AML-193 (cell line): ENCODE measurements at regions not wholly inside any gene's neighbourhood (a gene's known extent, or its start where the extent isn't known, plus 50 kb on each side); places are given as distances from the start of the nearest gene placed in this dataset.

Experiments used
- DNase-seq, 2 experiments: peaks; one replicate each; lab custom pipeline; 2025; lab: John Stamatoyannopoulos, UW

DNA sequence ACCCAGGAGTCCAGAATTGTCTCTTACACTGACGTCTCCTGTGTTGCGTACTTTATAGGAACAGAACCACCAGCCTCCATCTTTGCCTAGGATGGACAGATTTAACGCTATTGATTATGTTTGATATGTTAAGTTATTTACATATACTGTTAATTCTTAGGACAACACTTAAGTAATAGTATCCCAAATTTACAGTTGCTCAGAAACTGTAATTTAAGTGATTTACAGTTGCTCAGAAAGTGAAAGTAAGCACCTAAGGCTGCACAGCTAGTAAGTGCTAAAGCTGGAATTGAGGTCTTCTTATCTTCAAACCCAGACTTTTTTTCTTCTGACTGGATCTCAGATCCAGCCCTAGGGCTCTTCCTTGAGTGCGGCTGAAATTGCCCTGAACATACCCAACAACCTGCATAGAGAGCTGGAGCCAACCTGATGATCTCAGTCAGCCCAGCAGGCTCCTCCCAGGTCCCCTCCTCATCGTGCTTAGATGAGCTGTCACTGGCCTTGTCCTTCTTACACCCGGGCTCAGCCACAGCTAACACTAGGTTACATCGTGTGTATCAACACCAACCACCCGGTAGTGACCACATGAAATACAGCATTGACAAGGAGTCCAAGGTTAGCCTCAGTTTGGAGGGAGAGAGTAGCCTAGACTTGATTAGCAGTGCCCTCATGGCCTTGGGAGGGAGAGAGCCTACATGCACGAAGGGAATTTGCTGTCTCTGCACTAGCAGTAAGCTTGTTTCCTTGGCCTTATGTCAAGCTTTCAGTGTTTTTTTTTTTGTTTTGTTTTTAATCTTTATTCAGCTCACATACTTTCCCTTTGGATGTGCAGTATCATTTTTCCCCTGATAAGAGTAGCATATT is 111.1 kb upstream of the ARHGAP5 start:
- DNase-seq: no peak

DNA sequence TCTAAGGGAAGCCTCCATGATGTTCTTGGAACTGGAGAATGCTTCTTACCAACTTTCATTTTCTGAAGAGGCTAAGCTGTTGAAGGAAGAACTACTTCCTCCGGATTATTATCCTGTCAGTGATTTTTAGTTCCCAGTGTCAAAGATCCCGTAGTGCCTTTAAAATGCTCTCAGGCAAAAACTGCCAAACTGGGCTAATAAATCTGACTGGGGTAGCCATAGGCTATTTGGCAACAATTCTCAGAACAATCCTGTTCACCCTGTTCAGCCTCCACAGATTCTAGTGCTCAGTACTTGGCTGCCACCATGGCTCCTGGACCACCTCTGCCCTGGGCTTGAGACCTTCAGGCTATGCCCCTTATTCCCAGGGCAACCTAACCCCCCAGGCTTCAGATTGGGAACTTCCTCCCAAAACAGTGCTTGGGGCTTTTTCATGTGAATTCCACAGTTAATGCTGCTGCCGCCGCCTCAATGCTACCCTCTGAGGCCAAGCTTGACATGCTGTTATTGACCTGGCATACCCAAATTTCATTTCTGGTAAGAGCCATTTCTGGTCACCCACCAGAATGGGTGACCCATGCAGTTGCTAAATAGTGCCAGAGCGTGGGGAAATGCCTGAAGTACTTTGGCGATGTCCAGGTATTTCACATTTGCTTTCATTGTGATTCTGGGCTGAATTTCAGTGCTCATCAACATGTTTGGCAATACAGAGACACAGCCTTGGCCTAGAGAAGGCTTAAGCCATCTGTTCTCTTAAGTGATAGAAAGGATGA is 110.0 kb upstream of the ARHGAP5 start:
- no peak for DNase-seq

DNA sequence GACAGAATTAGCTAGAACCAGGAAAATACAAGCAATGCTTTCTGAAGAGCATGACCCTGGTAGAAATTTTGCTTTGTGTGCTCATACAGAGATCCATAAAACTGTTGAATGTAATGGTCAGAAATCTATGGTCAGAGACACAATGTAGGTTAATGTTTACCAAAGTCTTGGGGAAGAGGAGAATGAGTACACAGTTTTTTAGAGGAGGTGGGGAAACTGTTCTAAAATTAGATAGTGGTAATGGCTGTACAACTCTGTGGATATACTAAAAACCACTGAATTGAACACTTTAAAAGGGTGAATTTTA is 109.5 kb upstream of the ARHGAP5 start:
- DNase-seq: no peak

DNA sequence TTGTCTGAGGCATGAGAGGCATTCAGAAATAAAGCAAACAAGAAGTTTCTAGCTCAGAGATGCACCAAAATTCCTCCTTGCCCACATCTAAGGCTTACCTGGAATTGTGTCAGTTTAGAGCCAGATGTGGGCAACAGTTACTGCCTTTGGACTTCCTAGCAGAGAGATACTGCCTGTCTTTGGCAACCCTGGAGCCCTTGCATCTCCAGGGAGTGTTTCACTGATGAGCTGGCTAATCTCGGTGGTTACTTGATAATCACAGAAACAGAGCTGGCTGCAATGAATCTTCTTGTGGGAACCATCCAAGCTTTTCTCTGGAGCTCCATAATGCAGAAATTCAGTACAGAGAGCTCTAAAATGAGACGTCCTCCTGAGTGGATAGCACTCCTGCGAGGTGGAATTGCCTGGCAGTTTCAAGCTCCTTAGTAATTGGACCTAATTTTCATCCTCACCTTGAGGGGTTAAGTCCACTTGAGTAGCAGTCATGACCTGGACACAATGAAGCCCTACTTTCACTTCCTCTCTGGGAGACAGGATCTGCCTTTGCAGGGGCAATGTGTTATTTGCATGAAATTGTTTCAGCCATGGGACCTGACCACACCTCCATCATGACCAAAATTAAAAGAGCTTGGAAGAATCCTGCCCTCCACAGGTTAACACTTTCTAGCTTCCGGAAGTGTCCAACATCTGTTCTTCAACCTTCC is 108.8 kb upstream of the ARHGAP5 start:
- no peak for DNase-seq

DNA sequence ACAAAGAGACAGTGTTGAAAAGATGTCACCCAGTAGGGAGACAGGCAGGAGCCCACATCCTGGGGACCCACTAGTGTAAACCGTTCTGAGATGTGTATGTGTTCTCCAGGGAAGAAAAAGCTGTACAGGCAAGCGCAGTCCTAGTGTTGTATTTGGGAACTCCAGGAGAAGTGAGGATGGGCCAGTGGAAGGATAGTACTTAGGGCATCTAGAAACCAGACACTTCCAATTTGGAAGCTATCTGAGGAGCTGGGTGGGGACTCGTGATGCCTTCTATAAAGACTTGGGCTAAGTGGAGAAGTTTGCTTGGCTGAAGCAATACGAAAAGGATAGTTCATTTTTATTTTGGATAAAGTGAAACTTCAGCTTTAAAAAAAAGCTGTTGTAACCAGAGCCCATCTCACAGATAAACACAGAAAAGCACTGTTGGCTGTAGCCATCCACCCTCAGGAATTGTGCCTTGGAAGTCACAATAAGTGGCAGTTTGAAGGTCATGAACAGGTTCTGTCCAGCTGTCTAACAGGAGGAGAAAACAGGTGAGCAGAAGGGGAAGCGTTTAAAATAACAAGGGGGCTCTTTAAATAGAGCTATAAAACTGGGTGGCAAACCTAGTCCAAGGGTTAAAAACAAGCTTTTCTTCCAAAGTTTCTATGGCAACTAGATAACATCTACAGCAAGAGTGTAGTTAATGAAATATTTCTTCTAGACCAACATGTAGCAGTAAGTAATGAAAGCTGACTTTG is 108.0 kb upstream of the ARHGAP5 start:
- no peak for DNase-seq

DNA sequence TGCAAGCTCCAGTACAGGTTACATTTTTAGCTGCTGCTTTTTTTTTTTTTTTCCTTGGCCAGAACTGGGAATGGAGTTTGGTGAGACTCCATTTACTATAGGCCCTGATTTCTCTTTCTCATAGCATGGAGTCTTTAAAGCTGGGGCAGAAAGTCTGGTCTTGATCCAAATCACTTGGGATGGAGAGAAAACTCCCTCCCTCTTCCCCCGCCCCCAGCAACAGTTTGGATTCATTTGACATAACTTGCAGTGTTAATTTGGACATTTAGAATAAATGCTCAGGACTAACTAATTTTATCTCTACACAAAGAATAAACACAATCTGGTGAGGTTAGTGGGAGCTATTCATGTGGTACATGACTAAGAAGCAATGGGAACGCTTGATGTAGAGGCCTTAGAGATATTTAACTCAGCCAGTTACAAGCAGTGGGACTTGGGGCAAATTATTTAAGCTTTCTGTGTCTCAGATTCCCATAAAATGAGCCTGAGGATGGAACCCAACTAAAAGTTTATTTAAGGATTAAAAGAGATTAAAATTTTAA is 107.3 kb upstream of the ARHGAP5 start:
- DNase-seq: no peak

DNA sequence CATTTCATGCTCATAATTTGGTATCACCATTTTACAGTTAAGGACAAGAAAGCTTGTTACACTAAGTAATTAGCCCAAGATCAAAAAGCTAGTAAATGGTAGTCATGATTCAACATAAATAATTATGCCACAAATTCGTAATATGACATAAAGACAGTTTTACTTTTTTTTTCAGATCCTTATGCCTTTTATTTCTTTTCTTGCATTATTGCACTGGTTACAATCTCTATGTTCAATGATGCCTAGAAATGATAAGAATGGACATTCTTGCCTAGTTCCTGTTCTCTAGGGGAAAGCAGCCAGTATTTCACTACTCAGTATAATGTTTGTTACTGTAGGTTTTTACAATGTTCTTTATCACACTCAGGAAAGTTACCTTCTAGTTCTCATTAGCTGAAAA is 106.4 kb upstream of the ARHGAP5 start:
- DNase-seq: no peak

DNA sequence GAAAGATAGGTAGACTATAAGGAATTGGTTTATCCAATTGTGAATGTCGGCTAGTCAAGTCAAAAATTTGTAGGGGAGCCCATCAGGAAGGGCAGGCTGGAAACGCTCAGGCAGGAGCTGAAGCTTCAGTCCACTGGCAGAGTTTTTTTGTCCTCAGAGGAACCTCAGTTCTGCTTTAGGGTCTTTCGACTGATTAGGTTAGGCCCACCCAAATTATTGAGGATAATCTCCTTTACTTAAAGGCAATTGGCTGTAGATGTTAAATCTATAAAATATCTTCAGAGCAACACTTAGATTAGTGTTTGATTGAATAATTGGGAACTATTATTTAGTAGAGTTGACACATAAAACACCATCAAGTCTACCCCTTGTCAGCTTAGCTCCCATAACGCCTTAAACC is 105.5 kb upstream of the ARHGAP5 start:
- no peak for DNase-seq

DNA sequence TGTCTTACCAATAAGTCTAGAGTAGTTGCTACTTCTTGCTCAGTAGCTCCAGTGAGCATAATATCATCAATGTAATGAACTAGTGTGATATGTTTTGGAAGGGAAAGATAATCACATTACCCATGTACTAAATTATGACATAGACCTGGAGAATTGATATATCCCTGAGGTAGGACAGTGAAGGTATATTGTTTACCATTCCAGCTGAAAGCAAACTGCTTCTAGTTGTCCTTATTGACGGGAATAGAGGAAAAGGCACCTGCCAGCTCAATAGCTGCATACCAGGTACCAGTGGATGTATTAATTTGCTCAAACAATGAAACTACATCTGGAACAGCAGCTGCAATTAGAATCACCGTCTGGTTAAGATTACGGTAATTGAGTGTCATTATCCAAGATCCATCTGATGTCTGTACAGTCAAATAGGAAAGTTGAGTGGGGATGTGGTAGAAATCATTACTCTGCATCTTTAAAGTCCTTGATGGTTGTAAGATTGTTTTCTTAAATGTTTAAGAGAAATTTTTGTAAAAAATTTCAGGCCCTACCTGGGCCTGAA is 100.0 kb upstream of the ARHGAP5 start:
- DNase-seq: no peak

DNA sequence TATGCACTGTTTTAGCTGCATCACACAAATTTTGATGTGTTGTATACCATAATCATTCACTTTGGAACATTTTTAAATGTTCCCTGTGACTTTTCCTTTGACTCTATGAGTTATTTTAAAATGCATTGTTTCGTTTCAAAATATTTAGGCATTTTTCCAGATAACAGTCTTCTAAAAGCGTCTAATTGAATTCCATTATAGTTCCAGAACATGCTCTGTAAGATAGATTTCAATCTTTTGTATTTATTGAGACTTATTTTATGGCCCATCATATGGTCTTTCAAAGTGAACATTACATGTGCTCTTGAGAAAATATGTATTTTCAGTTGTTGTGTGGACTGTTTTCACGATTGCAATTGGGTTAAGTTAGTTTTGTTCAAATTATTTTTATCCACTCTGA is 98.7 kb upstream of the ARHGAP5 start:
- DNase-seq: no peak

DNA sequence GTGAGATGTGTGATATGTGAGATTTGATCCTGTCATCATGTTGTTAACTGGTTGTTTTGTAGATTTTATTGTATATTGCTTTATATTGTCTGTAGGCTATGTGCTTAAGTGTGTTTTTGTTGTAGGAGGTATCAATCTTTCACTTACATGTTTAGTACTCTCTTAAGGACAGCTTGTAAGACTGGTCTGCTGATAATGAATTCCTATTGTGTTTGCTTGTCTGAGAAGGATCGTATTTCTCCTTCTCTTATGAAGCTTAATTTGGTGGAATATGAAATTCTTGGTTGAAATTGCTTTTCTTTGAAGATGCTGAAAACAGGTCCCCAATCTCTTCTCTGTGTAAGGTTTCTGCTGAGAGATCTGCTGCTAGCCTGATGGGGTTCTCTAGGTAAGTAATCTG is 94.5 kb upstream of the ARHGAP5 start:
- no peak for DNase-seq

DNA sequence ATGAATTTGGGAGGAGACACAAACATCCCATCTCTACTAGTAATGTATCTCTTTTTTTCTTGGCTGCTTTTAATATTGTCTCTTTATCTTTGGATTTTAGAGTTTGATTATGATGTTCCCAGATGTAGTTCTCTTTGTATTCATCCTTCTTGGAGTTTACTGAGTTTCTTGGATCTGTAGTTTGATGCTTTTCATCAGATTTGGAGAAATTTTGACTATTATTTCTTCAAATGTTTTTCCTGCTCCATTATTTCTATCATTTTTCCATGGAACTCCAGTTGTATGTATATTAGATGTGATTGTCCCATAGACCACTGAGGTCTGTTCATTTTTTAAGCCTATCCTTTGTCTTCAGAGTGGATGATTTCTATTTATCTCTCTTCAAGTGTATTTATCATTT is 90.7 kb upstream of the ARHGAP5 start:
- DNase-seq: no peak

DNA sequence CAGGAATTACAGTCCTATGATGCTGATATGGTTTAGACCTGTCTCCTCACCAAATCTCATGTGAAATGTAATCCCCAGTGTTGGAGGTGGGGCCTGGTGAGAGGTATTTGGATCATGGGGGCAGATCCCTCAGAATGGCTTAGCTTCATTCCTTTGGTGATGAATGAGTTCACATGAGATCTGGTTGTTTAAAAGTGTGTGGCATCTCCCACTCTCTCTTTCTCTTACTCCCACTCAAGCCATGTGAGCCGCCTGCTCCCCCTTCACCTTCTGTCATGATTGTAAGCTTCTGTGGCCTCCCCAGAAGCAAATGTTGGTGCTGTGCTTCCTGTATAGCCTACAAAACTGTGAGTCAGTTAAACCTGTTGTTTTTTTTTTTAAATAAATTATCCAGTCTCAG is 89.4 kb upstream of the ARHGAP5 start:
- no peak for DNase-seq

DNA sequence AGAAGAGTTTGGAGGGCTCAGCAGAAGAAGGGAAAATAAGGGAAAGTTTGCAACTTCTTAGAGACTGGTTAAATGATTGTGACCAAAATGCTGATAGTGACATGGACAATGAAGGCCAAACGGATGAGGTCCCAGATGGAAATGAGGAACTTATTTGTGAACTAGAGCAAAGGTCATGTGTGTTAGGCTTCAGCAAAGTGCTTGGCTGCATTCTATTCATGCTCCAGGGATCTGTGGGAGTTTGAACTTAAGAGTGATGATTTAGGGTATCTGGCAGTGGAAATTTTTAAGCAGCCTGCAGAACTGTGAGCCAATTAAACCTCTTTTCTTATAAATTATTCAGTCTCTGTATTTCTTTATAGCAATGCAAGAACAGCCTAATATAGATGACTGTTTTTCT is 88.9 kb upstream of the ARHGAP5 start:
- DNase-seq: no peak

DNA sequence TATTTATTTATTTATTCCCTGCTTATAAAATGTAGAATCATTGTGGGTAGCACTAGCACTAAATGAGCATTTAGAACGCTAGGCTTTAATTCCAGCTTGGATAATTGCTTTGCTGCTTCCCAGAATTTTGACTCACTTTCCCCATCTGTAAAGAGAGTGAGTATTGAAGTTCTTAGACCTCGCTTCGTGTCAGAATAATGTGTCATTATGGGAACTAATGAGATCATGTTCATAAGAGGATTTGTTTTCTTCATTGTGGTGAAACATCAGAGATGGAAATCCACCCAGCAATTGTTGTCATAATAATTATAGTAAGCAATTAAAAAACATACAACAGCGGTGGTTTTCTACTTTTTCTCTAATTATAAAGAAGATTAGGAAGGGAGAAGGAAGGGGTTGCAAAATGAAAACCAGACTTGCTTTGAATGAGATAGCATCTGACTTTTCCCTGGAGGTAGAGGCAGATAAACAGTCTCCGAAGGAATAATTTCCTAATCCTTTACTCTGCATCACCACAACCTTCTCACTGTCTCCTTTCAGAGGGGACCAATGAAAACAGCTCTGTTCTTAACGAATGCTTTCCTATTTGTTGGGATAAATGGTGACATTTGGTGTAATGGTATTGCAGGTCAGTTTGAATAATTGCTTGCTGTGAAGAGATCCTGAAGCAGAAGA is 86.8 kb upstream of the ARHGAP5 start:
- no peak for DNase-seq

DNA sequence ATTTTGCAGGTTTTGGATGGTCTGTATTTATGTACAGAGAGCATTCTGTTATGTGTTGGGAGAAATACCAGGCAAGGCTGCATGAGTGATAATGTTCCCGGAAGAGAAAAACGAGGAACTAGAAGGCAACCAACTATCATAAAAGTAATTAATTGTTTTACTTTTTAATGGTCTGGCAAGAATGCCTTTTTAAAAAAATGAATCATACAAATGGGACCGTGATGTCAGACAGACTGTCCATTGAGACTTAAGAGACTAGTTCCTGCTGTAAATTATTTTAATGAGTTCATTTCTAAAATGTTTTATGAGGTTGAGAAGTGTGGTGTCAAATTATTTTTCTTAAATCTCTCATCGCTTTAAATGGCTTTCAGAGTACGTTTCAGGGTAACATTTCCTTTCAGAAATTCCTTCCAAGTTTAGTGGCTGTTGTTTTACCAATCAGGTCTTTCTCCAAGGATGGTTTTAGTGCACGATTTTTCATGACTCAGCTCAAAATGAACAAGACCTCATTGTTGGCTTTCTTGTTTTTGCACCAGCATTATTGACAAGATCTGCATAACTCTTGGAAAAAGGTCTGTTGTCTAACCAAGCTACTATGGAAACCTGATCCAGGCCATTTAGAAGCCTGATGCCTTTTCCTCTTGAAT is 86.1 kb upstream of the ARHGAP5 start:
- no peak for DNase-seq

DNA sequence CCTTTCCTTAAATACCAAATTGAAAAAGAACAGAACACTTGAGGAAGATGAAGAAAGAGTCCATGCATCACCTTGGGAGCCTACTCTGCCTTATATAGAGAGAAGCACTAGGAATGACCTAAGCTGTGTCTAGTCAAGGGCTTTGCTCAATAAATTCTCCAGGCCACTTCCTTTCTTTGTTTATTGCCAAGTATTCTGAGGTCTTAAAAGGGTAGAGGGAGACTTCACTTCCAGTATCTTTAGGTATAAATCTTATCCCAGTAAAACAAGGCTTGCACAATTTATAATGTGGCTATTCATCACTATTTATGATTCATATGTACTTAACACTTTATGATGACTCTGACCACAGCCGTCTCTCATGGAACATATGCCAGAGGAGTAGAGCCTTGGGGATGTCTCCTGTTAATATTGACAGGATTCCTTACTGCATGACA is 85.1 kb upstream of the ARHGAP5 start:
- no peak for DNase-seq

DNA sequence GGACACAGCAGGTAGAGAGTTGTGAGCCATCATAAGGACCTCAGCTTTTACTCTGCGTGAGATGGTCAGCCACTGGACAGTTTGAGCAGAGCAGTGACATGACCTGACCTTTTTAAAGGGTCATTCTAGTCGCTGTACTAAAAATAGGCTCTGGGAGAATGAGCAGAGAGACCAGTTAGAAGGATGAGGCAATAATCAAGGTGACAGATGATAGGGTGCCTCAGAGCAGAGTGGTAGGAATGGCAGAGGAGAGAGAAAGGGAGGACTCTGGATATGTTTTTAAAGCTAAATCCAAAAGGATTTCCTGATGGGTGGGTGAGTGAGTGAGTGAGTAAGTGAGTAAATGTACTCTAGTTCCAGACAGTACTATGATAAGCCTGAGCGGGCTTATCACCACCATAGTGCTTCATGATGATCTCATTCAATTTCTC is 83.6 kb upstream of the ARHGAP5 start:
- no peak for DNase-seq

DNA sequence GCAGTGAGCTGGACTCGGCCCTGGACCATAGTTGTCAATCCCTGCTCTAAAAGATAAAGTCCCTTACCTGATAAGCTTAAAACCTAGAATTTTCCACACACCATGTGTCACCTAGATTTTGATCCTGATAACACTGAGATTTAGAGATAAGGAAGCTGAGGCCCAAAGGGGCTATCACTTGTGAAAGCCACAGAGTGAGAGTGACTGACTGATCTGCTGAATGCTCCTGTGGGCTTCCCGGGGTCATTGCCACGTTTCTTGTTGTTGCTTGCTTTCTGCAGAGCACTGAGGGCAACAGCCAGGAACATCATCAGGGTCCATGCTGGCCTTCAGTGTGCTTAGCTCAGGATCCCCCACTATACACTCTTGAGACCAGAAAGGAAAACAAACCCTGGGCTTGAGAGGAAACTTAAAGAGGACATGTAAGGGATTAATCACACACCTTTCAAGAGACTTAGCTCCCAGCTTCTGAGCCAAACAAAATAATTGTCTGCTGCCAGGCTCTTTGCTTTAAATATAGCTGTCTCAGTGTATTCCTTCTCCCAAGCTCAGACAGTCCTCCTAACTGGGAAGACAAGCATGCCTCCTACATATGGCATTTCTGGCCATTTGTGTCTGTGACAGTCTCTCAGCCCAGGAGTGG is 82.6 kb upstream of the ARHGAP5 start:
- DNase-seq: no peak

DNA sequence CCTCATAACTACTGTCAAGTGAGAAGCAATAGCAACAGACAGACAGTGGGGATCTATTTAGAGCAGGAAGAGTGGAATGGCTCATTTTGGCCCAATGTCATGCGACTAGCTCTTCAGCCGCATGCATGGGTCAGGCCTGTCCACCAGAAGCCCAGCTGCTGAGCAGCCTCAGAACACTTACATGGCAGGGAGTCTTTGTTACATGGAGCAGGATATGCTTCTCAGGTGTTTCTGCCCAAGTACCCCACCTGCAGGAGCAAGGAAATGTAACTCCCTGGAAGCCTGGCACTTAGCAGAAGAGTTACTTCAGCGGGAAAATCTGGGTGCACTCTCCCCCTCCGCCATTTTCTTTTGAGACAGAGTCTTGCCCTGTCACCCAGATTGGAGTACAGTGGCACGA is 73.5 kb upstream of the ARHGAP5 start:
- DNase-seq: no peak
